ENCODE measurements at regions not wholly inside any gene's neighbourhood (a gene's known extent, or its start where the extent isn't known, plus 50 kb on each side); places are given as distances from the start of the nearest gene placed in this dataset.

GRCh38 chr18:39806525-39806924 is 2148.5 kb upstream of the PIK3C3 start:
- TF ChIP-seq CTCF (conservative IDR thresholded peaks at IDR 0.05; ENCODE audit: low read length) = no peak
- no peak for TF ChIP-seq EZH2phosphoT487 (IDR thresholded peaks at IDR 0.05; ENCODE audit: borderline replicate concordance, low read depth, low read length)
